ENCODE measurements at regions not wholly inside any gene's neighbourhood (a gene's known extent, or its start where the extent isn't known, plus 50 kb on each side); places are given as distances from the start of the nearest gene placed in this dataset.

DNA sequence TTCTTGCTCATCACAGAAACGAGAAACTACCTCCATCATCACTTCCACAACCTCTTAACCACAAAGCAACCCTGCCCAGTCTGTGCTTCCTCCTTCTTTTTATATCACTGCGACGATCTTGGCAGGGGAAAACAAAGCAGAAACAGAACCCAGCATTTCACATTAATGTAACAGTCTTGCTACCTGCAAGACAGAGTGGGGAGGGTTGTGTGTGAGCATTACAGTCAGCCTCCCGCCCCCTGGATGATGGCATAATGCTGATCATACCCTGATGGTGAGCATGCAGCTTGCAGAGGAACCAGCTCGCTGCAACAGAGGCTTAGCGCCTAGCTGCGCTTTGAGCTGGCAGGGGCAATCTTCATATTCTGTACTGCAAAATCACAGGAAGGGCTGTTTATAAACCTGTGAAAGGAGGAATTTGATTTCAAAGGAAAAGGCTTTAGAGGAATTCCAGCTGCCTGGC is 376.1 kb downstream of the IRS1 start:
- no peak overlapping the region for H3K9ac ChIP-seq (ENCODE audit: insufficient read length, low read depth)
- no peaks in the 10 kb centered on the region for H3K4me1 ChIP-seq (ENCODE audit: insufficient read depth, insufficient read length)
- TF ChIP-seq YY1 (IDR thresholded peaks at IDR 0.05; ENCODE audit: insufficient read depth, insufficient read length) (no peak), SUZ12 (IDR thresholded peaks at IDR 0.05; ENCODE audit: extremely low read depth, insufficient read depth, insufficient read length) (no peak), ZNF274 (IDR thresholded peaks at IDR 0.05; ENCODE audit: low read depth, low read length) (no peak)
- no peaks in the 10 kb centered on the region for H3K9me3 ChIP-seq (ENCODE audit: insufficient read depth, low read length)
- no peak overlapping the region for H3K4me3 ChIP-seq (ENCODE audit: insufficient read length, low read depth)
- DNase-seq (ENCODE audit: low read depth, low spot score) = no peak
- H3K36me3 ChIP-seq (ENCODE audit: insufficient read depth, insufficient read length, low read length) = no peaks in the 10 kb centered on the region
- H3K27me3 ChIP-seq (ENCODE audit: insufficient read depth, insufficient read length) = no peaks in the 10 kb centered on the region

DNA sequence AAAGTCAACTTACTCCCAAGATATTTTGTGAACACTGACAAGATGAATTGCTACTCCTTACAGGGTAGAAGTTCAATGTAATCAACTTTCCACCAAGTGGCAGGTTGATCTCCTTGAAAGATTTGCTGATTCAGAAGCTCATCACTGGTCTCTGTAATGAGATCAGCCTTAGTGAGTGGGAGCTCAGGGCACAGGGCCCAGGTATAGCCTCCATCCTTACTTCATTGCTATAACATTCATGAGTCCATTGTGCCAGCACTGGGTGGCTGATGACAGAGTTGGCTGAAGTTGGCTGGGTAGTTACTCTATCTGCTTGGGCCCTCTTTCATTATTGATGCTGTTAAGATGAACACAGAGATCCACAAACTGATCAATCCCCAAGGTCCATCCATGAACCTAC is 379.0 kb downstream of the IRS1 start:
- Histone ChIP-seq H3K4me1 (ENCODE audit: insufficient read depth, insufficient read length) (no peaks in the 10 kb centered on the region), H3K36me3 (ENCODE audit: insufficient read depth, insufficient read length, low read length) (no peaks in the 10 kb centered on the region), H3K9ac (ENCODE audit: insufficient read length, low read depth) (no peak overlapping the region), H3K4me3 (ENCODE audit: insufficient read length, low read depth) (no peak overlapping the region), H3K9me3 (ENCODE audit: insufficient read depth, low read length) (no peaks in the 10 kb centered on the region), H3K27me3 (ENCODE audit: insufficient read depth, insufficient read length) (no peaks in the 10 kb centered on the region)
- TF ChIP-seq ZNF274 (IDR thresholded peaks at IDR 0.05; ENCODE audit: low read depth, low read length) (no peak), SUZ12 (IDR thresholded peaks at IDR 0.05; ENCODE audit: extremely low read depth, insufficient read depth, insufficient read length) (no peak), YY1 (IDR thresholded peaks at IDR 0.05; ENCODE audit: insufficient read depth, insufficient read length) (no peak)
- no peak for DNase-seq (ENCODE audit: low read depth, low spot score)

DNA sequence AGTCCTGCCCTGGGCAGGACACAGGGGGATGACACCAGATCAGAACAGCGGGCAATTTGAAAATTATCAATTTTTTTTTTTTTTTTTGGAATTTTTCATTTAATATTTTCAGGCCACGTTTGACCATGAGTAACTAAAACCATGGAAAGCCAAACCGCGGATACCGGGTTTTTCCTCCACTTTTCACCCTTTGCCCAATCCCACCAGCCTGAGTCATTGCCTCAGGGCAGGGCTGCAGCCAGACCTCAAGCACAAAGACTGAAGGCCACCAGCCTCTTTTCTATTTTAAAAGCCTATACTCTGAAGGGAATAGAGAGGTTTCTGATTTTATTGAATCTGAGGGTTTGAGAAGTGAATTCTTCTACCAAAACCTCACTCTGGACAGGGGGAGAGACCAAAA is 381.1 kb downstream of the IRS1 start:
- no peaks in the 10 kb centered on the region for H3K36me3 ChIP-seq (ENCODE audit: insufficient read depth, insufficient read length, low read length)
- H3K4me3 ChIP-seq (ENCODE audit: insufficient read length, low read depth) = no peak overlapping the region
- H3K9ac ChIP-seq (ENCODE audit: insufficient read length, low read depth) = no peak overlapping the region
- no peaks in the 10 kb centered on the region for H3K27me3 ChIP-seq (ENCODE audit: insufficient read depth, insufficient read length)
- no peaks in the 10 kb centered on the region for H3K9me3 ChIP-seq (ENCODE audit: insufficient read depth, low read length)
- H3K4me1 ChIP-seq (ENCODE audit: insufficient read depth, insufficient read length) = no peaks in the 10 kb centered on the region
- no peak for DNase-seq (ENCODE audit: low read depth, low spot score)
- TF ChIP-seq ZNF274 (IDR thresholded peaks at IDR 0.05; ENCODE audit: low read depth, low read length) = no peak
- no peak for TF ChIP-seq YY1 (IDR thresholded peaks at IDR 0.05; ENCODE audit: insufficient read depth, insufficient read length)
- no peak for TF ChIP-seq SUZ12 (IDR thresholded peaks at IDR 0.05; ENCODE audit: extremely low read depth, insufficient read depth, insufficient read length)

DNA sequence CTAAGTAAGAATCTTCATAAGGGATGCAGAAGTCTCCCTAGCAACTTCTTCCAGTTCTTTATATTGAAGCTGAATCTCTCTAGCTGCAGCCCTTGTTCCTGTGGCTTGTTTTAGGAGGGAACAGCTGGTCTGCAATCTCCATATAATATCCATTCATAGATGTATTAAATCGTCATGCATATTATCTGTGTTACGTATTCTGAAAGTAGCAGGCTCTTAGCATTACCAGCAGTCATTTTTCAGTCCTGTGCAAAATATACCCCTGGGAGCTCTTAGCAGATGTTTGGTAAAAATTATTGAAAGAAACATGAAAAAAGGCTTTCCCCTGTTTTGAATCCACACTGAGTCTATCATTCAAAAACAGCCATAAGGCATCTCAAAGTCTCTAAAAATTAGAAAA is 385.3 kb downstream of the IRS1 start:
- Histone ChIP-seq H3K4me3 (ENCODE audit: insufficient read length, low read depth) (no peak overlapping the region), H3K9me3 (ENCODE audit: insufficient read depth, low read length) (no peaks in the 10 kb centered on the region), H3K27me3 (ENCODE audit: insufficient read depth, insufficient read length) (no peaks in the 10 kb centered on the region), H3K9ac (ENCODE audit: insufficient read length, low read depth) (no peak overlapping the region), H3K36me3 (ENCODE audit: insufficient read depth, insufficient read length, low read length) (no peaks in the 10 kb centered on the region), H3K4me1 (ENCODE audit: insufficient read depth, insufficient read length) (no peaks in the 10 kb centered on the region)
- no peak for DNase-seq (ENCODE audit: low read depth, low spot score)
- TF ChIP-seq ZNF274 (IDR thresholded peaks at IDR 0.05; ENCODE audit: low read depth, low read length) = no peak
- no peak for TF ChIP-seq YY1 (IDR thresholded peaks at IDR 0.05; ENCODE audit: insufficient read depth, insufficient read length)
- no peak for TF ChIP-seq SUZ12 (IDR thresholded peaks at IDR 0.05; ENCODE audit: extremely low read depth, insufficient read depth, insufficient read length)

DNA sequence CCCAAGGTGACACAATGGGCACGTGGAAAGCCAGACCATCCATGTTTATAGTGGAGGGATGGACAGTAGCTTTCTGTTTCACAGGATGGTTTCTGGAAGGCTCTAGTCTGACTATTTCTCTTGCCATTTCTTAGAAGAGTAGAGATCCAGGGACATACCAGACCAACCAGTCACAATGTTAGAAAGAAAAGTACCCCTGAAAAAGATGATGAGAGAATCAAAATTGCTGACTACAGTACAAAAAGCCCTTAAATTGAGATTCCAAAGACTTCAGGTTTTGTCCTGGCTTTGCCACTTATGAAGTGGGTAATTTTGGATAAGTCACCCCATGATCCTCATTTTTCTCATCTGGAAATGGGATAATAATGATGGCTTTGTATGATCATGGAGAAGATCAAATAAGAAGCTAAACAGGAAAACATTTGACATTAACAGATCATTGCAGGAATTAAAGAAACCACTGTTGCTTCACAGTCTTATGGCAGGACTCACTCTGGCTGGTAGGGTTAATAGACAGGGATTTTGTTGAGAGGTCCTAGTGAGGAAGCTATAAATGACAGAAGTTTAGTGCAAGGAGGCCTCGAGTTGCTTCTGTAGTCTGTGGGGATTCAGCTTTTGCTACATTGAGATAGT is 386.0 kb downstream of the IRS1 start:
- no peaks in the 10 kb centered on the region for H3K27me3 ChIP-seq (ENCODE audit: insufficient read depth, insufficient read length)
- DNase-seq (ENCODE audit: low read depth, low spot score) = no peak
- no peaks in the 10 kb centered on the region for H3K36me3 ChIP-seq (ENCODE audit: insufficient read depth, insufficient read length, low read length)
- TF ChIP-seq SUZ12 (IDR thresholded peaks at IDR 0.05; ENCODE audit: extremely low read depth, insufficient read depth, insufficient read length) = no peak
- no peak for TF ChIP-seq YY1 (IDR thresholded peaks at IDR 0.05; ENCODE audit: insufficient read depth, insufficient read length)
- no peak for TF ChIP-seq ZNF274 (IDR thresholded peaks at IDR 0.05; ENCODE audit: low read depth, low read length)
- H3K4me1 ChIP-seq (ENCODE audit: insufficient read depth, insufficient read length) = no peaks in the 10 kb centered on the region
- no peak overlapping the region for H3K4me3 ChIP-seq (ENCODE audit: insufficient read length, low read depth)
- H3K9ac ChIP-seq (ENCODE audit: insufficient read length, low read depth) = no peak overlapping the region
- no peaks in the 10 kb centered on the region for H3K9me3 ChIP-seq (ENCODE audit: insufficient read depth, low read length)

DNA sequence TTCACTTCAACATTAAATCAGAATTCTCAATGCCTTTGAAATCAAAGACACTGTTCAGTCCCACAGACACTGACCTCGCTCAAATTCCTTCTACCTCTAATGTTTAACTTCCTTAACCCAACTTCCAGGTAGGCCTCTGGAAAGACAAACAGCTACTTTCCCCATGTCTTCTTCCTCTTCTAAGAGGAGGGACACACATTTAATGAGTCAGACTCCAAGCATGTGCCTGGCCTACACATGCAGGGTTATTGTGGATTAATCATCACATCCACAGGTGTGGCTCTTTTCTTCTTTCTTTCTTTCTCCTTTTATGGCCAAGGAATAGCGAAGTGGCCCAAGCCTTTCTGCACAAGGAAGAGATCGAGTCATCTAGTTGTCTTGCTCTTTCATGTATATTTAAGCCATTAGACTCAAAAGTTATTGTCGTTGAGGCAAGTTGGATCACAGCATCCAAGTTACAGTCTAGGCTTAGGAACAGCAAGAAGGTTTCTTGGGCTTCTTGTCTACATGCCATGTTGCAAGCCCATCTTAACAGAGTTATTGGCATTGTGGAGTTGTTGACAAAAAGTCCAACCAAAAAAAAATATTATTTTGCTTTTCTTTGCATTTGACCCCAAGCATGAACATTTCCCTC is 387.8 kb downstream of the IRS1 start:
- Histone ChIP-seq H3K9me3 (ENCODE audit: insufficient read depth, low read length) (no peaks in the 10 kb centered on the region), H3K4me3 (ENCODE audit: insufficient read length, low read depth) (no peak overlapping the region), H3K4me1 (ENCODE audit: insufficient read depth, insufficient read length) (no peaks in the 10 kb centered on the region), H3K27me3 (ENCODE audit: insufficient read depth, insufficient read length) (no peaks in the 10 kb centered on the region), H3K9ac (ENCODE audit: insufficient read length, low read depth) (no peak overlapping the region), H3K36me3 (ENCODE audit: insufficient read depth, insufficient read length, low read length) (no peaks in the 10 kb centered on the region)
- TF ChIP-seq SUZ12 (IDR thresholded peaks at IDR 0.05; ENCODE audit: extremely low read depth, insufficient read depth, insufficient read length) = no peak
- no peak for TF ChIP-seq YY1 (IDR thresholded peaks at IDR 0.05; ENCODE audit: insufficient read depth, insufficient read length)
- no peak for TF ChIP-seq ZNF274 (IDR thresholded peaks at IDR 0.05; ENCODE audit: low read depth, low read length)
- DNase-seq (ENCODE audit: low read depth, low spot score) = no peak

DNA sequence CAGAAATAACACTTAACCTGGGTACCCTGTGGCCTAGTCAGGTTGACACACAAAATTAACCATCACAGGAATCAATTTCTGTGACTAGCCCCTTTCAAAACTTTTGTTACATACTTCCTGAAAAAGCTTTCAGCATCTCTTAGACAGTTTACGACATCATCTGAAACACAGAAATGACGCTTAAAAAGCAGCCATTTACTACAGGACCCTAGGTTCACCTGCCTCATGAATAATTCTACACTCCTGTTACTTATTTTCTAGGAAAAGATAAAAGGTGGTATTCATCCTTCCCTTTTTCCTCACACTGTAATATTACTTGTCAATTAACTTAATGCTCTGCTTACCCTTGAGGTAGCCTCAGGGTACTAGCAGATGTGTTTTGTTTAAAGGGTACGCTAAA is 388.4 kb downstream of the IRS1 start:
- TF ChIP-seq SUZ12 (IDR thresholded peaks at IDR 0.05; ENCODE audit: extremely low read depth, insufficient read depth, insufficient read length) = no peak
- no peak for TF ChIP-seq ZNF274 (IDR thresholded peaks at IDR 0.05; ENCODE audit: low read depth, low read length)
- no peak for TF ChIP-seq YY1 (IDR thresholded peaks at IDR 0.05; ENCODE audit: insufficient read depth, insufficient read length)
- Histone ChIP-seq H3K9me3 (ENCODE audit: insufficient read depth, low read length) (no peaks in the 10 kb centered on the region), H3K27me3 (ENCODE audit: insufficient read depth, insufficient read length) (no peaks in the 10 kb centered on the region), H3K36me3 (ENCODE audit: insufficient read depth, insufficient read length, low read length) (no peaks in the 10 kb centered on the region), H3K4me1 (ENCODE audit: insufficient read depth, insufficient read length) (no peaks in the 10 kb centered on the region), H3K4me3 (ENCODE audit: insufficient read length, low read depth) (no peak overlapping the region), H3K9ac (ENCODE audit: insufficient read length, low read depth) (no peak overlapping the region)
- no peak for DNase-seq (ENCODE audit: low read depth, low spot score)
